Sigmoid colon (tissue), 3 donors: ENCODE measurements at regions not wholly inside any gene's neighbourhood (a gene's known extent, or its start where the extent isn't known, plus 50 kb on each side); places are given as distances from the start of the nearest gene placed in this dataset.

Experiments
- CTCF ChIP-seq, 4 experiments: fragments of 450-650 bp in 3 of 4; fragments of 200-600 bp in 1 of 4; IDR thresholded peaks; one replicate each; pipeline ENCODE4 v1.5.1; 2016 to 2019; ENCODE audit warnings: antibody characterized with exemption in 4 of 4, mild to moderate bottlenecking in 3 of 4, moderate library complexity in 2 of 4
- POLR2A ChIP-seq, 2 donors: fragments of 450-650 bp; IDR thresholded peaks; one replicate each; pipeline ENCODE4 v1.6.1; 2016; ENCODE audit warnings: antibody characterized with exemption in 2 of 2, mild to moderate bottlenecking in 2 of 2, moderate library complexity in 2 of 2

GRCh38 chr7:119983468-119983867 lies 289.5 kb upstream of the KCND2 start:
- TF ChIP-seq CTCF (IDR thresholded peaks at IDR 0.05): no peak
- no peak for TF ChIP-seq POLR2A (IDR thresholded peaks at IDR 0.05)
